ENCODE measurements at regions not wholly inside any gene's neighbourhood (a gene's known extent, or its start where the extent isn't known, plus 50 kb on each side); places are given as distances from the start of the nearest gene placed in this dataset.

DNA sequence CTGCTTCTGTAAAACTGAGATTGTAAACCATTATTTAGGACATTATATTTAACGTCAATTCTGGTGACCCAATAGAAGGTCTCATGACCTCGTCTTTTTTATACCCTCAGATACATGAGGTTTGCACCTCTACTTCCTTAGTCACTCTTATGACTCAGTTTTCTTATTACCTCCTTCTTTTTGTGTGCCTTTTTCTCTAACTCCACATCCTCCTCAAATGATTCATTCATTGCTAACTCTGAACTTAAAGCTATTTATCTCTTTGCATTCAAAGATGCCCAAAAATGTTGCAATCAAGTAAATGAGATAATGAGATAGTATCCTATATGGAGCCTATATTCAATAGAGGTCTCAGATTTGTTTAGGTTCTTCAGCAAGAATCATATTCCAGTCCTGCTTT, 121.0 kb upstream of the KYNU start:
- in situ Hi-C loops (cut with HindIII; ENCODE audit: low pct_ligation_motif_present, low sequenced_read_pairs) = no loop called here
- Histone ChIP-seq H3K4me3 (ENCODE audit: low read depth, low read length) (no peak overlapping the region), H3K27ac (no peak overlapping the region), H3K27me3 (replicated peaks) (no peaks in the 10 kb centered on the region), H3K36me3 (replicated peaks) (no peaks in the 10 kb centered on the region)
- TF ChIP-seq, protein P1, sequence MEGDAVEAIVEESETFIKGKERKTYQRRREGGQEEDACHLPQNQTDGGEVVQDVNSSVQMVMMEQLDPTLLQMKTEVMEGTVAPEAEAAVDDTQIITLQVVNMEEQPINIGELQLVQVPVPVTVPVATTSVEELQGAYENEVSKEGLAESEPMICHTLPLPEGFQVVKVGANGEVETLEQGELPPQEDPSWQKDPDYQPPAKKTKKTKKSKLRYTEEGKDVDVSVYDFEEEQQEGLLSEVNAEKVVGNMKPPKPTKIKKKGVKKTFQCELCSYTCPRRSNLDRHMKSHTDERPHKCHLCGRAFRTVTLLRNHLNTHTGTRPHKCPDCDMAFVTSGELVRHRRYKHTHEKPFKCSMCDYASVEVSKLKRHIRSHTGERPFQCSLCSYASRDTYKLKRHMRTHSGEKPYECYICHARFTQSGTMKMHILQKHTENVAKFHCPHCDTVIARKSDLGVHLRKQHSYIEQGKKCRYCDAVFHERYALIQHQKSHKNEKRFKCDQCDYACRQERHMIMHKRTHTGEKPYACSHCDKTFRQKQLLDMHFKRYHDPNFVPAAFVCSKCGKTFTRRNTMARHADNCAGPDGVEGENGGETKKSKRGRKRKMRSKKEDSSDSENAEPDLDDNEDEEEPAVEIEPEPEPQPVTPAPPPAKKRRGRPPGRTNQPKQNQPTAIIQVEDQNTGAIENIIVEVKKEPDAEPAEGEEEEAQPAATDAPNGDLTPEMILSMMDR (IDR thresholded peaks at IDR 0.05; ENCODE audit: low read depth, low read length, missing control alignments) = no peak
- DNase-seq = no peak

DNA sequence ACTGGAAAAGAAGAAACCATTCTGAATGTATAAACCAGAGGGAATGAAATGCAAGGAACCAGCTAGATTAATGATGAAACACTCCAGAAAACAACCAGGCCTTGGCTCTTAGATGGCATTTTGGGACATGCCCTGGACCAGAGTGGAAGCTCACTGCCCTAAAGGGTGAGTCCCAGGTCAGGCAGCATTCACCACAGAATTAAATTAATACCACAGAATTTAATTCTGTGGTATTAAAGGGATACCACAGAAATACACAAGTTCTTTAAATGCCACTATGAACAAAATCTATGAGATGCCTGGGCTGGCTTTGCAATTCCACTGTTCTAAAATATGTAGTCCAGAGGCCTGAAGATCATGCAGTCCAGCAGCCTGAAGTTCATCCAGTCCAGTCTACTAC, 122.3 kb upstream of the KYNU start:
- DNase-seq = no peak
- Histone ChIP-seq H3K36me3 (replicated peaks) (no peaks in the 10 kb centered on the region), H3K4me3 (ENCODE audit: low read depth, low read length) (no peak overlapping the region), H3K27ac (no peak overlapping the region), H3K27me3 (replicated peaks) (no peaks in the 10 kb centered on the region)
- TF ChIP-seq, protein P1 (IDR thresholded peaks at IDR 0.05; ENCODE audit: low read depth, low read length, missing control alignments) = no peak
- in situ Hi-C loops (cut with HindIII; ENCODE audit: low pct_ligation_motif_present, low sequenced_read_pairs) = no loop called here

DNA sequence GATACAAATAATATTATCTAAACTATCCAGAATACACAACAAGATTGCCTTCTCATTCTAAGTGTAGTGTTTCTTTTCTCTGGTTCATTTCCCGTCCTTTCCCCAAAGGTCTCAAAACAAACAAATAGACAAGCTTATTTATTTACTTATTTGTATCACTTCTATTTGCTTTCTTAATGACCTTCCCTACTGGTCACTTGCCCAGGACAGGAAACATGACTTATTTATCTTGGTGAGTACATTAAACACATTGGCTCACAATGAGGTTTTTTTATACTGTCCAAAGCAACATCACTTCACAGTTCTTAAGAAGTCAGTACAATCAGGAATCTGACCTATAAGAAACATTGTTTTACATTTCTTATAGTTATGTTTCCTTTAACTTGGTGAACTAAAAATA, 123.3 kb upstream of the KYNU start:
- H3K27ac ChIP-seq = no peak overlapping the region
- DNase-seq = no peak
- no peaks in the 10 kb centered on the region for H3K27me3 ChIP-seq (replicated peaks)
- in situ Hi-C loops (cut with HindIII; ENCODE audit: low pct_ligation_motif_present, low sequenced_read_pairs) = no loop called here
- no peak overlapping the region for H3K4me3 ChIP-seq (ENCODE audit: low read depth, low read length)
- TF ChIP-seq, protein P1 (IDR thresholded peaks at IDR 0.05; ENCODE audit: low read depth, low read length, missing control alignments) = no peak
- H3K36me3 ChIP-seq (replicated peaks) = no peaks in the 10 kb centered on the region

DNA sequence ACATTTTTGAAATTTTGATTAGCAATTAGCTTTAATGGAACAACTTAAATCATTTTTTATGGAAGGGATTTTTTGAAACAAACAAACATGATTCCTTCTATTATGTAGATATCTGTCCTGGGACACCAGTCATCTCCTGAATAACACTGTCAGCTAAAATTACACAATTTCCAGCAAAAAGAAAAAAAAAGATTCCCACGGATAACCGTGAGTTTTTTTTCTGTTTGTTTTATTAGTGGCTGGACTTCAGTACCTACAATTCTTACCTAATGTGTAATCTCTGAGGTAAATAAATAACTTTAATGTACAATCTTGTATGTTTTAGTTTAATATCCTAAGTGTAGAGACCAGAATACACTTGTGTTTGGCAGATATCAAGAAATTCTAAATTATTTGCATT, 126.6 kb upstream of the KYNU start:
- no peaks in the 10 kb centered on the region for H3K27me3 ChIP-seq (replicated peaks)
- DNase-seq = no peak
- H3K36me3 ChIP-seq (replicated peaks) = no peaks in the 10 kb centered on the region
- in situ Hi-C loops (cut with HindIII; ENCODE audit: low pct_ligation_motif_present, low sequenced_read_pairs) = no loop called here
- no peak overlapping the region for H3K4me3 ChIP-seq (ENCODE audit: low read depth, low read length)
- TF ChIP-seq, protein P1 (IDR thresholded peaks at IDR 0.05; ENCODE audit: low read depth, low read length, missing control alignments) = no peak
- H3K27ac ChIP-seq = no peak overlapping the region

DNA sequence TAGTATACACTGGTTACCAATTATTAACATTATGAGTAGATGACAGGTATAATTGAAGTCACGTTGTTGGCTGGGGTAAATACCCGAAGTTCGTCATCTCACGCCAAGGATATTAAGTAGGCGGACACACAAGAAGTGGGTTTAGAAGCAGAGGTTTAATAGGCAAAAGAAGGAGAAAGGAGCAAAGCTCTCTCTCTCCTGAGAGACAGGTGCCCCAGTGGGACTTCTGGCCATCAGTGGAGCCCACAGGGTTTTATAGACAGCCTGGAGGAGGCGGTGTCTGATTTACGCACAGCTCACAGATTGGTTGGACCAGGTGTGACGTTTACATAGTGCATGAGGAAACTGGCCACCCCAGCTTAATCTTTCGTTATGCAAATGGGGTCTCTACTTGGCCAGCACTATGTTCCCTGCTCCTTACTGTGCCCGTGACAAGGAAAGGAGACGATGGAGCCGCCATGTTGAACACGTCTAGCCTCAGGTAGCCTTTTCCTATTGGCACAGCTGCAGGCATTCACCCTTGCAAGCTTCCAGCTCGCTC, 128.8 kb upstream of the KYNU start:
- TF ChIP-seq, protein P1 (IDR thresholded peaks at IDR 0.05; ENCODE audit: low read depth, low read length, missing control alignments) = no peak
- in situ Hi-C loops (cut with HindIII; ENCODE audit: low pct_ligation_motif_present, low sequenced_read_pairs) = no loop called here
- Histone ChIP-seq H3K27ac (no peak overlapping the region), H3K27me3 (replicated peaks) (no peaks in the 10 kb centered on the region), H3K4me3 (ENCODE audit: low read depth, low read length) (no peak overlapping the region), H3K36me3 (replicated peaks) (no peaks in the 10 kb centered on the region)
- no peak for DNase-seq

DNA sequence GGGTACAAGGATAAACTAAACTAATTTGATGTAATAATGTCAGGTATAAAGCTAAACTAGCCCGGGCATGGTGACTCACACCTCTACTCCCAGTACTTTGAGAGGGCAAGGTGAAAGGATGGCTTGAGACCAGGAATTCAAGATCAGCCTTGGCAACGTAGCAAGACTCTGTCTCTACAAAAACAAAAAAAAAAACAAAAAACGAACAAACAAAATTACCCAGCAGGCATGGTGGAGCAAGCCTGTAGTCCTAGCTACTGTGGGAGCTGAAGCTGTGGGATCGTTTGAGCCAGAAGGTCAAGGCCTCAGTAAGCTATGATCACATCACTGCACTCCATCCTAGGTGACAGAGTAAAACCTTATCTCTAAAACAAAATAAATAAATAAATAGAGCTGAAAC, 131.8 kb upstream of the KYNU start:
- no peaks in the 10 kb centered on the region for H3K36me3 ChIP-seq (replicated peaks)
- in situ Hi-C loops (cut with HindIII; ENCODE audit: low pct_ligation_motif_present, low sequenced_read_pairs) = no loop called here
- no peaks in the 10 kb centered on the region for H3K27me3 ChIP-seq (replicated peaks)
- H3K27ac ChIP-seq = no peak overlapping the region
- TF ChIP-seq, protein P1 (IDR thresholded peaks at IDR 0.05; ENCODE audit: low read depth, low read length, missing control alignments) = no peak
- no peak overlapping the region for H3K4me3 ChIP-seq (ENCODE audit: low read depth, low read length)
- no peak for DNase-seq
